Stimulated activated naive CD8-positive, alpha-beta T cell treated with anti-CD3 and anti-CD28 coated beads, Interleukin-15, Interleukin-2, amounts not matched to agents 100 ng/mL and 50 ng/mL, for 24 hours (primary cell): ENCODE measurements at regions not wholly inside any gene's neighbourhood (a gene's known extent, or its start where the extent isn't known, plus 50 kb on each side); places are given as distances from the start of the nearest gene placed in this dataset.
"Not testable (repeated sequence)": the region's sequence is repeated elsewhere in the genome, so short reads cannot be mapped to it uniquely, and the experiment has no call there.

Experiments
- H3K27ac Mint-ChIP-seq: one replicate; pipeline ENCODE4 v1.8.0; 2021; ENCODE audit warnings: mild to moderate bottlenecking, mixed read lengths
- H3K27me3 Mint-ChIP-seq: one replicate; pipeline ENCODE4 v1.8.0; 2021; ENCODE audit warnings: mixed read lengths
- H3K36me3 Mint-ChIP-seq: one replicate; pipeline ENCODE4 v1.8.0; 2021; ENCODE audit warnings: low read depth, mixed read lengths
- H3K4me1 Mint-ChIP-seq: one replicate; pipeline ENCODE4 v1.8.0; 2021; ENCODE audit warnings: low read depth, mixed read lengths
- H3K4me3 Mint-ChIP-seq: one replicate; pipeline ENCODE4 v1.8.0; 2021; ENCODE audit warnings: mild to moderate bottlenecking, mixed read lengths
- H3K9me3 Mint-ChIP-seq: one replicate; pipeline ENCODE4 v1.8.0; 2021; ENCODE audit warnings: mixed read lengths

- H3K27ac Mint-ChIP-seq, result no peak overlapping the region
- H3K4me1 Mint-ChIP-seq, result no peaks in the 10 kb centered on the region
- H3K36me3 Mint-ChIP-seq, result no peaks in the 10 kb centered on the region
- H3K27me3 Mint-ChIP-seq, result no peaks in the 10 kb centered on the region
- no peaks in the 10 kb centered on the region for H3K9me3 Mint-ChIP-seq
- no peak overlapping the region for H3K4me3 Mint-ChIP-seq
These were observed 1752.9 kb upstream of the CELF4 start for GRCh38 chr18:39318462-39318861.

- H3K27me3 Mint-ChIP-seq, result no peaks in the 10 kb centered on the region
- no peaks in the 10 kb centered on the region for H3K36me3 Mint-ChIP-seq
- no peak overlapping the region for H3K27ac Mint-ChIP-seq
- H3K9me3 Mint-ChIP-seq, result no peaks in the 10 kb centered on the region
- H3K4me1 Mint-ChIP-seq, result no peaks in the 10 kb centered on the region
- H3K4me3 Mint-ChIP-seq, result no peak overlapping the region
These were observed 1752.4 kb upstream of the CELF4 start for GRCh38 chr18:39318008-39318407.

- Mint-ChIP-seq H3K4me1 (no peaks in the 10 kb centered on the region), H3K36me3 (no peaks in the 10 kb centered on the region), H3K27me3 (no peaks in the 10 kb centered on the region), H3K4me3 (no peak overlapping the region), H3K9me3 (peaks cover 6% of the 10 kb centered on the region), H3K27ac (no peak overlapping the region)
These were observed 1749.0 kb upstream of the CELF4 start for GRCh38 chr18:39314595-39314994.

- Mint-ChIP-seq H3K4me1 (no peaks in the 10 kb centered on the region), H3K27ac (no peak overlapping the region), H3K27me3 (no peaks in the 10 kb centered on the region), H3K9me3 (peaks cover 8% of the 10 kb centered on the region), H3K4me3 (no peak overlapping the region), H3K36me3 (no peaks in the 10 kb centered on the region)
These were observed 1748.4 kb upstream of the CELF4 start for GRCh38 chr18:39313992-39314391.

GRCh38 chr18:39311111-39311712 is 1745.6 kb upstream of the CELF4 start:
- Mint-ChIP-seq H3K9me3 (peaks cover 8% of the 10 kb centered on the region), H3K27me3 (no peaks in the 10 kb centered on the region), H3K27ac (no peak overlapping the region), H3K4me3 (no peak overlapping the region), H3K4me1 (no peaks in the 10 kb centered on the region), H3K36me3 (no peaks in the 10 kb centered on the region)

- H3K27me3 Mint-ChIP-seq, H3K4me3 Mint-ChIP-seq, H3K9me3 Mint-ChIP-seq: not testable (repeated sequence)
These were observed 1743.4 kb upstream of the CELF4 start for GRCh38 chr18:39308931-39309521.

GRCh38 chr18:39305766-39306165 is 1740.2 kb upstream of the CELF4 start:
- H3K9me3 Mint-ChIP-seq, result peaks cover 8% of the 10 kb centered on the region
- H3K4me3 Mint-ChIP-seq, result no peak overlapping the region
- no peaks in the 10 kb centered on the region for H3K27me3 Mint-ChIP-seq
- H3K27ac Mint-ChIP-seq, result no peak overlapping the region
- no peaks in the 10 kb centered on the region for H3K4me1 Mint-ChIP-seq
- no peaks in the 10 kb centered on the region for H3K36me3 Mint-ChIP-seq

More at GRCh38 chr18:39308931-39309521, 1743.4 kb upstream of the CELF4 start:
- H3K36me3 Mint-ChIP-seq, H3K27ac Mint-ChIP-seq, H3K4me1 Mint-ChIP-seq: not testable (repeated sequence)

- no peak overlapping the region for H3K27ac Mint-ChIP-seq
- H3K27me3 Mint-ChIP-seq, result no peaks in the 10 kb centered on the region
- peaks cover 3% of the 10 kb centered on the region for H3K9me3 Mint-ChIP-seq
- H3K4me1 Mint-ChIP-seq, result no peaks in the 10 kb centered on the region
- H3K4me3 Mint-ChIP-seq, result no peak overlapping the region
- H3K36me3 Mint-ChIP-seq, result no peaks in the 10 kb centered on the region
These were observed 1736.9 kb upstream of the CELF4 start for GRCh38 chr18:39302481-39302880.

- H3K4me1 Mint-ChIP-seq, result peaks cover 3% of the 10 kb centered on the region
- no peak overlapping the region for H3K27ac Mint-ChIP-seq
- H3K4me3 Mint-ChIP-seq, result no peak overlapping the region
These were observed 1733.6 kb upstream of the CELF4 start for GRCh38 chr18:39299152-39299551.

GRCh38 chr18:39297225-39297624 is 1731.6 kb upstream of the CELF4 start:
- peaks cover 5% of the 10 kb centered on the region for H3K9me3 Mint-ChIP-seq

More at GRCh38 chr18:39299152-39299551, 1733.6 kb upstream of the CELF4 start:
- Mint-ChIP-seq H3K9me3 (peaks cover 8% of the 10 kb centered on the region), H3K36me3 (no peaks in the 10 kb centered on the region), H3K27me3 (no peaks in the 10 kb centered on the region)

GRCh38 chr18:39296293-39296888 is 1730.8 kb upstream of the CELF4 start:
- Mint-ChIP-seq H3K36me3 (no peaks in the 10 kb centered on the region), H3K27me3 (no peaks in the 10 kb centered on the region), H3K9me3 (peaks cover 5% of the 10 kb centered on the region), H3K4me1 (peaks cover 3% of the 10 kb centered on the region), H3K27ac (peak overlapping the region; percentile 57), H3K4me3 (no peak overlapping the region)

More at GRCh38 chr18:39297225-39297624, 1731.6 kb upstream of the CELF4 start:
- Mint-ChIP-seq H3K27ac (no peak overlapping the region), H3K4me3 (no peak overlapping the region), H3K36me3 (no peaks in the 10 kb centered on the region), H3K27me3 (no peaks in the 10 kb centered on the region), H3K4me1 (peaks cover 3% of the 10 kb centered on the region)

GRCh38 chr18:39276764-39277163 is 1711.2 kb upstream of the CELF4 start:
- Mint-ChIP-seq H3K27ac (no peak overlapping the region), H3K27me3 (no peaks in the 10 kb centered on the region), H3K4me1 (no peaks in the 10 kb centered on the region), H3K36me3 (no peaks in the 10 kb centered on the region), H3K9me3 (no peaks in the 10 kb centered on the region), H3K4me3 (no peak overlapping the region)

- no peaks in the 10 kb centered on the region for H3K27me3 Mint-ChIP-seq
- H3K4me3 Mint-ChIP-seq, result no peak overlapping the region
- H3K9me3 Mint-ChIP-seq, result no peaks in the 10 kb centered on the region
- H3K36me3 Mint-ChIP-seq, result no peaks in the 10 kb centered on the region
- no peak overlapping the region for H3K27ac Mint-ChIP-seq
- H3K4me1 Mint-ChIP-seq, result no peaks in the 10 kb centered on the region
These were observed 1708.9 kb upstream of the CELF4 start for GRCh38 chr18:39274535-39274934.

- Mint-ChIP-seq H3K36me3 (no peaks in the 10 kb centered on the region), H3K4me3 (no peak overlapping the region), H3K27me3 (no peaks in the 10 kb centered on the region), H3K27ac (no peak overlapping the region), H3K9me3 (no peaks in the 10 kb centered on the region), H3K4me1 (no peaks in the 10 kb centered on the region)
These were observed 1706.6 kb upstream of the CELF4 start for GRCh38 chr18:39272230-39272629.

- Mint-ChIP-seq H3K36me3 (no peaks in the 10 kb centered on the region), H3K27ac (no peak overlapping the region), H3K9me3 (no peaks in the 10 kb centered on the region), H3K4me3 (no peak overlapping the region), H3K27me3 (no peaks in the 10 kb centered on the region), H3K4me1 (no peaks in the 10 kb centered on the region)
These were observed 1706.1 kb upstream of the CELF4 start for GRCh38 chr18:39271654-39272053.

- no peaks in the 10 kb centered on the region for H3K4me1 Mint-ChIP-seq
- no peaks in the 10 kb centered on the region for H3K27me3 Mint-ChIP-seq
- H3K9me3 Mint-ChIP-seq, result peaks cover 11% of the 10 kb centered on the region
- no peak overlapping the region for H3K27ac Mint-ChIP-seq
- no peak overlapping the region for H3K4me3 Mint-ChIP-seq
- H3K36me3 Mint-ChIP-seq, result no peaks in the 10 kb centered on the region
These were observed 1695.0 kb upstream of the CELF4 start for GRCh38 chr18:39260565-39260964.
